Gastroesophageal sphincter (tissue), 3 donors: ENCODE measurements at regions not wholly inside any gene's neighbourhood (a gene's known extent, or its start where the extent isn't known, plus 50 kb on each side); places are given as distances from the start of the nearest gene placed in this dataset.

Experiments used
- CTCF ChIP-seq, 4 experiments: fragments of 200-600 bp in 2 of 4; fragments of 450-650 bp in 2 of 4; sonication (generic) in 1 of 4; IDR thresholded peaks; one replicate each; pipeline ENCODE4 v1.5.1; 2017 to 2019; ENCODE audit warnings: antibody characterized with exemption in 4 of 4, mild to moderate bottlenecking in 2 of 4, moderate library complexity in 2 of 4
- POLR2A ChIP-seq, 2 donors: fragments of 450-650 bp; IDR thresholded peaks; one replicate each; pipeline ENCODE4 v1.6.1; 2017; ENCODE audit warnings: antibody characterized with exemption in 2 of 2, mild to moderate bottlenecking in 2 of 2, moderate library complexity in 1 of 2
- POLR2AphosphoS5 ChIP-seq: sonication (generic); formaldehyde crosslinking; IDR thresholded peaks from one replicate; pipeline ENCODE4 v1.6.1; 2017; ENCODE audit warnings: antibody characterized with exemption

GRCh38 chr4:158077835-158078234 is 95.0 kb downstream of the GASK1B start:
- TF ChIP-seq CTCF (IDR thresholded peaks at IDR 0.05) (no peak), POLR2A (IDR thresholded peaks at IDR 0.05) (no peak), POLR2AphosphoS5 (no peak)
